Right atrium auricular region (tissue), 2 donors: ENCODE measurements at regions not wholly inside any gene's neighbourhood (a gene's known extent, or its start where the extent isn't known, plus 50 kb on each side); places are given as distances from the start of the nearest gene placed in this dataset.

Experiments
- DNase-seq: peaks from one replicate; pipeline ENCODE4 v3.0.0-alpha.2; 2019; ENCODE audit warnings: low spot score
- H3K27ac ChIP-seq, 2 donors: fragments of 200-600 bp; sonication (generic); 1 replicate in 1 of 2; 2 replicates in 1 of 2; pipeline ENCODE4 v1.5.1; 2016 to 2019
- H3K27me3 ChIP-seq, 2 donors: fragments of 200-600 bp; sonication (generic); one replicate each; pipeline versions ENCODE4 v1.5.1 to v1.6.0; 2017 to 2019
- H3K36me3 ChIP-seq: fragments of 200-600 bp; sonication (generic); one replicate; pipeline ENCODE4 v1.5.1; 2016
- H3K4me1 ChIP-seq, 2 donors: fragments of 200-600 bp; sonication (generic); one replicate each; pipeline versions ENCODE4 v1.5.1 to v1.6.0; 2017 to 2019
- H3K4me3 ChIP-seq, 2 donors: fragments of 200-600 bp; sonication (generic); 1 replicate in 1 of 2; 2 replicates in 1 of 2; pipeline ENCODE4 v1.5.1; 2017 to 2019; ENCODE audit warnings: mild to moderate bottlenecking in 1 of 2, moderate library complexity in 1 of 2
- H3K9me3 ChIP-seq, 2 donors: fragments of 200-600 bp; sonication (generic); one replicate each; pipeline ENCODE4 v1.5.1; 2019
- CTCF ChIP-seq, 2 donors: fragments of 200-600 bp; sonication (generic); IDR thresholded peaks; one replicate each; pipeline ENCODE4 v1.5.1; 2019; ENCODE audit warnings: antibody characterized with exemption in 2 of 2

GRCh38 chr4:13944095-13944511 lies 316.6 kb upstream of the BOD1L1 start:
- H3K27ac ChIP-seq = no peak overlapping the region
- H3K4me3 ChIP-seq = no peak overlapping the region
- H3K9me3 ChIP-seq = no peaks in the 10 kb centered on the region
- no peaks in the 10 kb centered on the region for H3K27me3 ChIP-seq
- no peaks in the 10 kb centered on the region for H3K4me1 ChIP-seq
- H3K36me3 ChIP-seq = no peaks in the 10 kb centered on the region
- DNase-seq = no peak
- TF ChIP-seq CTCF (IDR thresholded peaks at IDR 0.05) = no peak

GRCh38 chr4:13947921-13948320 lies 320.4 kb upstream of the BOD1L1 start:
- no peaks in the 10 kb centered on the region for H3K9me3 ChIP-seq
- H3K36me3 ChIP-seq = no peaks in the 10 kb centered on the region
- no peaks in the 10 kb centered on the region for H3K4me1 ChIP-seq
- H3K27ac ChIP-seq = no peak overlapping the region
- DNase-seq = no peak
- H3K27me3 ChIP-seq = no peaks in the 10 kb centered on the region
- no peak overlapping the region for H3K4me3 ChIP-seq
- TF ChIP-seq CTCF (IDR thresholded peaks at IDR 0.05) = no peak

- no peak overlapping the region for H3K27ac ChIP-seq
- H3K9me3 ChIP-seq = no peaks in the 10 kb centered on the region
- no peak for DNase-seq
- H3K27me3 ChIP-seq = no peaks in the 10 kb centered on the region
- no peaks in the 10 kb centered on the region for H3K36me3 ChIP-seq
- H3K4me1 ChIP-seq = no peaks in the 10 kb centered on the region
- TF ChIP-seq CTCF (IDR thresholded peaks at IDR 0.05) = no peak
- H3K4me3 ChIP-seq = no peak overlapping the region
Observed at GRCh38 chr4:13950491-13950890, 323.0 kb upstream of the BOD1L1 start.

GRCh38 chr4:13953083-13953482 lies 325.6 kb upstream of the BOD1L1 start:
- no peak for DNase-seq
- TF ChIP-seq CTCF (IDR thresholded peaks at IDR 0.05) = no peak
- no peaks in the 10 kb centered on the region for H3K4me1 ChIP-seq
- H3K27me3 ChIP-seq = no peaks in the 10 kb centered on the region
- no peaks in the 10 kb centered on the region for H3K9me3 ChIP-seq
- H3K36me3 ChIP-seq = no peaks in the 10 kb centered on the region
- H3K27ac ChIP-seq = no peak overlapping the region
- H3K4me3 ChIP-seq = no peak overlapping the region

- TF ChIP-seq CTCF (IDR thresholded peaks at IDR 0.05) = no peak
- Histone ChIP-seq H3K9me3 (no peaks in the 10 kb centered on the region), H3K4me1 (no peaks in the 10 kb centered on the region), H3K27ac (no peak overlapping the region), H3K36me3 (no peaks in the 10 kb centered on the region), H3K27me3 (no peaks in the 10 kb centered on the region), H3K4me3 (no peak overlapping the region)
- no peak for DNase-seq
Observed at GRCh38 chr4:13955551-13955950, 328.0 kb upstream of the BOD1L1 start.

- Histone ChIP-seq H3K4me1 (no peaks in the 10 kb centered on the region), H3K4me3 (no peak overlapping the region), H3K9me3 (no peaks in the 10 kb centered on the region), H3K27me3 (no peaks in the 10 kb centered on the region), H3K27ac (no peak overlapping the region), H3K36me3 (no peaks in the 10 kb centered on the region)
- TF ChIP-seq CTCF (IDR thresholded peaks at IDR 0.05) = no peak
- DNase-seq = no peak
Observed at GRCh38 chr4:13956947-13957346, 329.4 kb upstream of the BOD1L1 start.
